Stimulated activated CD8-positive, alpha-beta memory T cell treated with anti-CD3 and anti-CD28 coated beads, Interleukin-15, amount 100 ng/mL, for 24 hours (primary cell): ENCODE measurements at regions not wholly inside any gene's neighbourhood (a gene's known extent, or its start where the extent isn't known, plus 50 kb on each side); places are given as distances from the start of the nearest gene placed in this dataset.

Source experiments
- DNase-seq: peaks from one replicate; pipeline ENCODE4 v3.0.0-alpha.2; 2020; ENCODE audit warnings: low read depth

DNA sequence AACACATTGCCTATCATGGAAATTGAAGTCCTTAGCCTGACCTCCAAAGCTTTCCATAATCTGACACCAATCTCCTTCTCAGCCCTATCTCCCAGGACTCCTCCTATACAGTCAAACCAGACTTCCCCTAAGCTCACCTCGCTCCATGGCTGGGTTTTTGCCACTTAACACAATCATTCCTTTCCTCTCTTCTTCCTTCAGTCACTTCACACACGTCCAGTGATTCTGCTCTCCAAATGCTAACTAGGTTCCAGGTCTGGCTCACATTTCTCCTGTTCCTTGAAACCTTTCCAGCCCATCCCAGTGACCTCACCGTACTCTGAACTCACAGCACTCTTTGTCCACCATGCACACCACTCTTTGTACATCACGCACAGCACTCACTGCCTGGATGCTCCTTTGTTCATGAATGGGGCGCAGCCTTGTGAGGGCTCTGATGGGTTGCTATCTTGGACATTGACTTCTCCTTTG is 98.4 kb downstream of the GLUL start:
- DNase-seq = no peak

DNA sequence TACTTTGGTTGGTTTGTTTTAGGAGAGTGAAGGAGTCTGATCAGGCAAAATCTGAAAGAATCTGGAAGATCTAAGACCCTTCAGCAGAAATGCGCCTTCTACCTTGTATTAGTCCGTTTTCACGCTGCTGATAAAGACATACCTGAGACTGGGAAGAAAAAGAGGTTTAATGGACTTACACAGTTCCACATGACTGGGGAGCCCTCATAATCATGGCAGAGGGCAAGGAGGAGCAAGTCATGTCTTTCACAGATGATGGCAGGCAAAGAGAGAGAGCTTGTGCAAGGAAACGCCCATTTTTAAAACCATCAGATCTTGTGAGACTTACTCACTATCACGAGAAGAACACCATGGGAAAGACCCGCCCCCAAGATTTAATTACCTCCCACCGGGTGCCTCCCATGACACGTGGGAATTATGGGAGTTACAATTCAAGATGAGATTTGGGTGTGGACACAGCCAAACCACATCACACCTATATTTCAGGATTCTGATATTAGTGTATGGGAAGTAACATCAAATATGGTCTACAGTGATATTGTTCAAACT is 99.3 kb downstream of the GLUL start:
- DNase-seq = no peak

DNA sequence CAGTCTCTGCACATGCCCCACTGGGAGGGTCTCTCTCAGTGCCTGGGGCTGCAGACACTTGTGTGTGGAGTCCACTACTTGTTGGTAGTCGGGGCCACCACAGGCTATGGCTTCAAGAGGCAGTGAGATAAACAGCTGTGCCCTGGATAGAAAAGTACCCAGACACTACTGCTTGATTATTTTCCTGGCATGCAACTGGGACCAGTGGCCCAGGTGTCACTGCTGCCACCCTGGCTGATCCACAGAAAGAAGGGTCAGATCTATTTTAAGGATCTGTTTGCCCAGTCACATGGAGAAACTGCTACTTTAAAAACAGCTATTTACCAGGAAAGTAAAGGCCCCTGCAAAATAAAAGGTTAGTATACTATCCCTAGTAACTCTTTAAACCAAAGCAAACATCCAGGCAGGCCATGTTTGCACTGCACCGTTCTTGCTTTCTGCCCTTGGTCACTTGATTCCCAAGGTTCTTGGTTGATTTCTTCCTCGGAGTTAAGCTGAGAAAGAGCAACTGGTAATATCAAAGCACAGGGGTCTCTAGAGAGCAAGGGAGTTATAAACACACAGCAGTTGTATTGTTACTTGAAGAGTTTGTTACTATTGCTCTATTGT is 99.9 kb downstream of the GLUL start:
- DNase-seq = no peak

DNA sequence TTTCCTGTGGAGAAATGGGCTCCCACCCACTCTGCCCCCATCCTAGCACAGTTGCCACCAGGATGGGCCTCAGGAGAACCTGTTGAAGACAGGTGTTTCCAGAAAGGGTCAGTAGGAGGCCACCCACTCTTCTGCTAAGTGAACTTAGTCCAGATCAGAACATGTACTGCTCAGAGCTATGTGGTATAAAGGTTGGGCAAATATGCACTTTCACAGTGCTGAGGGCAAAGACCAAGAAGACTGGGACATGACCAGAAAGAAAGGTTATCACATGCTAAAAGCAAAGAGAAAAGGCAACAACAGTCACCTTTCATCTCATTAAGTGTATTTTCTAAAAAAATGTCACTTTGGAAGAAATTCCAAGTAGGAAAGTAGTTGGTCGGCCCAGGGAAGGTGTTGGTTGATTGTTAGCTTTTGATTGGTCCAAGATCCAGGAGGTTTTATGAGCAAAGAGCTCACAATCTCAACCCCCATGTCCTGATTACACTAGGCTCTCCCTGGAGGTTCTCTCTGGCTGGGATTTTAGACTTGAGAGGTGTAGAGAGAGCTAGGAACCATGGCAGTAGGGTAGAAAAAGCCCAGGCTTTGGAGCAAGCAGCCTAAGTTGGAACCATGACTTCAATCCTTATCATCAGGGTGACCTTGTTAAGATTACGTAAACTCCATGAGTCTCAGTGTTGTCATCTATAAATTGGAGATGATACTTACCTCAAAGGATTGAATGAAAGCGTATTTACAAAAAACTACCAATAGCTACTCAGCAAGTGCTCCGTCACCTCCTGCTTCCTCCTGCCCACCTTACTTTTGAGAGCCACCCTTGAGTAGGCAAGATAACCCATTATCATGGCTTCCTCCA is 102.6 kb downstream of the GLUL start:
- no peak for DNase-seq

DNA sequence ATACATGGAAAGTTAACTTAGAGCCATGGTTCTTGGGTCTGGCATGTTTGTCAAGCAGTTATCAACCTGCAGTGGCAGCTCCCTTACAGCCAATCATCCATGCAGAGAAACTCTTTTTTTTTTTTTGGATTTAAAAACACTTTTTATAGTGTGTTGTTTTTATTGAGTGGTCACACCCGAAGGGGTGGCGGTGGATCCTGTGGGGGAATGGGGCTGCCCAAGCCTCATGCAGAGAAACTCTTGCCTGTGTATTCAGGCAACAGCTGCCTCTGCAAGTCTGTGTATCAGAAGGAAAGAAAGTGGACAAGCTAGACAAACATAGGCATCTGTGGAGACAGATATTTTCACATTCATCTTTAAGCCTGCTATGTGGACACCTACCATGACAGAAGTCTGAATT is 104.8 kb downstream of the GLUL start:
- no peak for DNase-seq

DNA sequence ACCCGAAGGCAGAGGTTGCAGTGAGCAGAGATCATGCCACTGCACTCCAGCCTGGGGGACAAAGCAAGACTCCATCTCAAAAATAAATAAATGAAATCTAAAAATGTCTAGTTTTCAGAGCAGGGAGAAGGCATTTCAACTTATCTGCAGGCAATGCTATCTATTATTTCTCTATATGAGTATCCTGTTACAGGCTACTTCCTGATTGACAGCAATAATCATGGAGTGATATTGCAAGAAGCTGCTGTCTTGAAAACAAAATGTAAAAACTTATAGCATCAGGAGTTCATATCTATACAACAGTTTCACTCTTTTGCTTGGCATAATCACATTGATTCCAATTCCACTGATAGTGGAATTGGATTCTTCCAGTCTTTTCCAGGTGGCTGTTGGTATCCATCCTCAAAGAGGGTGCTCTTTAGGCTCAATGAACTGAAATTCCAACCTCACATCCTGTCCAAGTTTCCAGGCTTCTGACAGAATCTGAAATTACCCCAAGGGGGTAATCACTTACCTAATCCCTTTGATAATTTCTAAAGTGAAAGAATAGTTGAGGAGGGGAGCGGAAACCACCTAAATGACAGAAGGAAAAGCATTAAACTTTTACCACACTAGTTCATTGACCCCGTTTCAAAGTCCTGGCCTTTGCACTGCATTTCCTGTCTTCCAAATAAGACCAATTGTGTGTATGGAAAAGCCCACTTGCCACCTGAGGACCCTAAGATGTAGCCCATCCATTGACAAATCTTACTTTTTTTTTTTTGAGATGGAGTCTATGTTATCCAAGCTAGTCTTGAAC is 107.6 kb downstream of the GLUL start:
- DNase-seq = no peak

DNA sequence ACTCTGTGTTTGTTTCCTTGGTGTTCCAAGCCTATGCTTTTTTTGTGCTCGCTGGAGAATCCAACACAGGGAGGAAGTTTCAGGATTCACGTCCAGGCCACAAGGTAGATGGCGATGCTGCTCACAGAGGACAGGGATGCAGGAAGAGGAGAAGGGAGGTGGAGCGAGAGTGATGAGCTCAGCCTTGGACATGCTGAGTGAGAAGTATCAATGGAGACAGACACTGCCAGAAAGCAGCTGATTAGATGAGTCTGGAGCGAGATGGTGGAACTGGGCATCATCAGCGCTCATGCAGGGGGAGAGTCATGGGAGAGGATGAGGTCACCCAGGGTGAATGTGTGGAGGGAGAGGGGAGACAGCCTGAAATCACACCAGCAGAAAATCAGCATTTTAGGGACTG is 110.0 kb downstream of the GLUL start:
- no peak for DNase-seq

DNA sequence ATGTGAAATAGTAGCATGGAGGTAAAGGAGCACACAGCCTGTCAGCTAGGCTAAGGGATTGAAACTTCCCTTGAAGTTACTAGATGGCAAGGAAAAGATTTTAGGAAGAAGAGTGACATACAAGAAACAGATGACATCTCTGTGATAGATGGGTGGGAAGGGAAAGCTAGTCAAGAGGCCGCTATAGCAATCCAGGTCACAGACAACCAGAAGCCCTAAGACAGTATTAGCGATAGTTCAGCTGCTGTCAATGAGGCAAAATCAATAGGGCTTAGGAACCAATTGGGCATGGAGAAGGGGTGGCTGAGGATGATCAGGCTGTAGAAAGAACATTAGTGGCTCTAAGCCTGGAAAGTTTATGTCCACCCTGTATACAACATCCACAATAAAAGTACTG is 111.1 kb downstream of the GLUL start:
- DNase-seq = no peak

DNA sequence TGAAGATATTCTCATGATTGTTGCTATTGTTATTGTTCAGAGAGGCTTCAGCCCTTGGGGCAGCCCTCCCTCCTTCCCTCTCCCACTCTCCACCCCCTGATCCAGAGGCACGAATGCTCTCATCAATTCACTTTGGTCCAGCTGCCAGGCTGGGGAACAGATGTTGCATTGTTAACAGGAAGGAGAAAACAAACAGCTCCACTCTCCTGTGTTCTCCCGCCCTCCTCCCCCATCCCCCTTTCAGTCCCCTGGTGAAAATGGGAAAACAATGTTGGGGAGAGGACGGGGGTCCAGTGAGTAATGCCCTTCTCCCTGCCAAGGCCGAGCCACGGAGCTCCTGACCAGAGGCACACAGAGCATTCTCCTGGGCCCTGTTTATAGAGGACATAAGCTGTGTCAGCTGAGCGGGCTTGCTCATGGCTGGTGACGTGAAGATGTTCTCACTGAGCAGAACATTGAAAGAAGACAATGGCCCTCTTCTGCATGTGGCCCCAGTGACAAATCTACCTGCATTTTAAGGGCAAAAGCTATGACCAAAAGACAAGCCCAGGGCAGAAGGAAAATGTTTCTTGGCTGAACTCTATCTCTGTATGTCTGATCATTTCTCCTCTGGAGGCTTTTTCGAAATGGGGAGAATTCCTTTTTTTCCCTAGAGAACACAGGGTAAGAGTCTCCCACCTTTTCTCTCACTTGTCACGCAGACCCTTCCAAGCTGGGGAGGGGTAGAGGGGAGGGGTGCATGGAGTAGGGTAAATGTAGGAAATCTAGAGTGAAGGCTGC is 111.7 kb downstream of the GLUL start:
- DNase-seq = no peak

DNA sequence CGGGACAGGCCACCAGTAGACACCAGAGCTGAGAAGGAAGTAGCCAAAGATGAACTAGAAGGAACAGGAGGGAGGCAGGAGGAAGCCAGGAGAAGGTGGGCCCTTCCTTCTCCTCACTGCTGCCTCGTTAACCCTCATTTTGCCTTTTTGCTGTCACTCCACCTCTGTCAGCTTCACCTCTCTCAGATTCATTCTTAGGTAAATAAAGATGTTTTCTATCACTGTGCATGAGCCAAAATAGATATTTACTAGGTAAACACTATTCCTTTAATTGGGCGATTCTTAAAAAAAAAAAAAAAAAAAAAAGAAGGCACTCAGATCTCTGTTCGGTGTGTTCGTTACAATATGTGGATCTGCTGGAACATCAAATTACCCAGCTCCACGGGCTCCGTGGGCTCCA is 112.3 kb downstream of the GLUL start:
- no peak for DNase-seq

DNA sequence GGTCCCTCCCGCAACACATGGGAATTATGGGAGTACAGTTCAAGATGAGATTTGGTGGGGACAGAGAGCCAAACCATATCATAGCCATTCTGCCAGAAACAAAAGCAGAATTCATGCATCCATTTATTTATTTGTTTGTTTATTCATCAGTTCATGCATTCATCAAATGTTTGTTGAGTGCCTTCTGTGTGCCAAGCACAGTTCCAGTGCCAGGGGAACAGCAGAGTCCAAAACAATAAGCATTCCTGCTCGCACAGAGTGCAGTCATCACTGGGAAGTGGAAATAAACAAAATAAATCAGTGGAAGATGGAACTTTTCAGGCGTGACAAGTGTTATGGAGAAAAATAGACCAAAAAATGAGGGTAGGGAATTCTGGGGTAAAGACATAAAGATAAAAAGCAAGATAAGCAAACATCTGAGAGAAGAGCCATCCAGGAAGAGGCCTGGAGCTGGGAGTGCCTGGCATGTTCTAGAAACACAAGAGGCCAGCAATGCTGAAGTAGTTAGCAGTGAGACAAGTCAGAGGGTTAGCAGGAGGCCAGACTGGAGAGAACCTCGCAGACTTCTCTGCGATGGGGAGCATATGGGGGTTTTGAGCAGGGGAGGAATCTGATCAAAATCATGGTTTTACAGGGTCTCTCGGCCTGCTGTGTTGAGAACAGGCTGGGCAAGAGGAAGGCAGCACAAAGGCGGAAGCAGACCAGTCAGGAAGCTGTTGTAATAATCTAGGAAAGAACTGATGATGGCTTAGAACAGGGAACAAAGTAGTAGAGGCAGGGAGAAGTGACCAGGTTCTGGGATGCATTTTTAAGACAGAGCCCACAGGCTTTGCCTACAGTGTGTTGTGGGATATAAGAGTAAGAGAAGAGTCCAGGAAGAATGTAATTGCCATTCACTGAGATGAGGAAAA is 113.2 kb downstream of the GLUL start:
- DNase-seq = no peak

DNA sequence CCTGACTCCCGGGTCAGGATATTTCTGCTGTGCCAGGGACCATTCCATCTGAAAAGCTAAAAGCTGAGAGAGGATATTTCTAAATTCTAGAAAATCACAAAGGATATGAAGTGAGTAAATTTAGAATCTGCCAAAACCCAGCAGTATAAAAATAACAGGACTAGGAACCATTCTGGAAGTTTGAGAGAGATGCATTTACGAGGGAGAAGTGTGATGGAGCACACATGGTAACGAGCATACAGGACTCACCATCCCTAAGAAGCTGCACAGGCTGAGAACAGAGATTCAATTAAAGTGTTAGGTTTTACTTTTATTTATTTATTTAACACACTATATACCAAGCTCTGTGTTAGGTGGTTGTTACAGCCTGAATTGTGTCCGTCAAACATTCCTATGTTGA is 116.3 kb downstream of the GLUL start:
- no peak for DNase-seq

DNA sequence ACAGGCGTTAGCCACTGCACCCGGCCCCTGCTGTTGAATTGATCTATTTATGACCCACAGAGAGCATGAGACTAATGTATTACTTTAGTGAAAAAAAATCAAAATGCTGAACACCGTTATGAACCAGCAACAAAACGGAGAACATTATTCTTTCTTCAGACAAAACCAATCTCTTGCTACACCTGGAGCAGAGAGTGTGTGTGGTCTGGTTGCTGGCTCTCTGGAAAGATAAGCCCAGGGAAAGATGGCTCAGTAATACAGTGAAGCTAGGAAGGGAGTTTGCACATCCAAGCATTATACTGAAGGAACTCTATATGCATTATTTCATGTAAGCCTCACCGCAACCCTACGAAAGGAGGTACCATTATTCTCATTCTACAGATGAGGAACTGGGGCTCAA is 117.0 kb downstream of the GLUL start:
- DNase-seq = no peak

DNA sequence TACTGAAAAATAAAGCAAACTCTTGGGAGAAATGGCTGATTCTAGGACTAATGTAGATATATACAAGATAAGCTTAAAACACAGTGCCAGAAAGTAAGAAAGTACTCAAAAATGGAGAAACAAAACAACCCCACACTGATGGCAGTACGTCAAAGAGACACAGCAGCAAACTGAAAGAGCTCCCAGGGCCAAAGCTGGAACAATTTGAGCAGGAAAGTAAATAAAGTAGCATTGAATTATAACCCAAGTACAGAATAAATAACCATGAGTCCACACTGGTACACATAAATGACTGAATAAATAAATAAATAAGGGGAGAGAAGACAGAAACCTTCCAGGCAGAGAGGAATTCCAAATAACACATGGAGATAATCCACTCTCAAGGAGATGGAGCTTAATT is 120.9 kb downstream of the GLUL start:
- DNase-seq = no peak

DNA sequence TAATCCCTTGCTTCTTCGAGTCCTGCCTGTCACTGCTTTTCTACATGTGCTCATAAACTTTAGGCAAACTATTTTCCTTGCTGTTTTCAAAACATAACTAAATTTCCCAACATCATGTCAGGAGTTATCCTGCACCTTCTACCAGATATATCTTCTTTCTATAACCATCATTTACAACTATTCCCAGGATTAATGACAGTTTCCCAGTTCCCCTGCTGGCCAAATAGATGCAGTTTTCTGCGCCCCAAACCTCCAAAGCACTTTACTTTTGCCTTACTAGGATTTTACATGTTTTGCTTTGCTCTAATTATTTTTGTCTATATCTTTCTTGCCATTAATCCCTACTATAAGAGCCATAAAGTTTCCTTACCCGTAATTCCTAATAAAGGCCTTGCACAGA is 122.5 kb downstream of the GLUL start:
- DNase-seq = no peak

DNA sequence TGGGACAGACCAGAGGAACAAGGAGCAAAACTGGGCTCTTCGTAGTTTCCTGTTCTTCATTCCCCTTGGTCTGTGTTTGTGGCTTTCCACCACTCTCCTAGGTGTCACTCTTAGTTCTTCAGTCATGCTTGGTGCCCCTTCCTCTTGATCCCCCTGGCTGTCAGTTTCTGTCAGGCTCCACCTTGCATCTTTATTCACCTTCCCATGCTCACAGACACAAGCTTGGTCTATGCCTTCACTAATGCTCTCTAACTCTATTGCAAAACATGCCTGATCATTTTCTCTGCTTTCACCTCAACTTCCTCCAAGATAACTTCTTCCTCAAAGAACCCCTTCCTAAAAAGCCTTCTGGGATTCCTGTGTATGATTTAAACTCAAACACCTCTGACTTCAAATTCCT is 122.9 kb downstream of the GLUL start:
- DNase-seq = no peak

DNA sequence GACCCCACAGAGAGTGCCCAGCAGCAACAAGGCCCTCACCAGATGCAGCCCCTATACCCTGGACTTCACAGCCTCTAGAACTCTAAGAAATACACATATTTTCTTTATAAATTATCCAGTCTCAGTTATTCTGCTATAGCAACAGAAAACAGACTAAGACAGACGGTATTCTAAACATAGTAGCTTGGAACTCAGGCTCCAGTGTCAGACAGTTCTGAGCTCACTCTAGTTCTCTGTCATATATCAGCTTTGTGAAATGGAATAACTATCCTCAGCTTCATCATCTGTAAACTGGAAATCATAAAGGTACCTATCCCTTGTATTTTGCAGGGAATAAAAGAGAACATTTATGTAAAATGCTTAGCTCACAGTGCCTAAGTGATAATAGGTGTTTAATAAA is 127.4 kb downstream of the GLUL start:
- DNase-seq = no peak

DNA sequence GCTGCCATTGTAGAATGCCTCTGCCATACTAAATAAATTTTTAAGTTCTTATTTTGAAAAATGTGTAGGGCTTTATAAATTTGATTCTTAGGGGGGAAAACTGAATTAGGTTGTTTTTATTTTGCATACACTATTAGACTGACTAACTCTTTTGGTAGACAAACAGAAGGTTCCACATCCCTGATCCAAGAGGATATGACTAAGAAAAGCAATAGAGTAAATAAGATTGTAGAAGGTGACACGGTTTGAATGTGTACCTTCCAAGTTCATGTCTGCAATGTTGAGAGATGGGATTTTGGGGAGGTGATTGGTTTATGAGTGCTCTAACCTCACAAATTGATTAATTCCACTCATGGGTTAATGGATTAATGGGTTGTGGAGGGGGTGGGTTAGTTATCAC is 127.9 kb downstream of the GLUL start:
- DNase-seq = no peak

DNA sequence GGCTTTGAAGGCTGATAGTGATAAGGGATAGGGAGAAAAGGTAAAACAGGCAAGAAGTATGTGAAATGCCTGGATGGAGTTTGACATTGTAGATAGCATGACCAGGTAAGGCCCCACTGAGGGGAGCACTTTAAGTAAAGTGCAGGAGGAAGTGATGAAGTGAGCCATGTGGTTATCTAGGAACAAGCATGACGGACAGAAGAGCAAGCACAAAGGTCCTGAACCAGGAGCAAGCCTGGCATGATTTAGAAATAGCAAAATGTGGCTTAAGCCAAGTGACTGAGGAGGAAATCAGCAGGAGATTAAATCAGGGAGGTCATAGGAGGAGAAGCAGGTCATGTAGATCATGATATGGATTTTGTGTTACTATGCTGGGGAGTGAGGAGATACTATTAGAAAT is 129.2 kb downstream of the GLUL start:
- no peak for DNase-seq

DNA sequence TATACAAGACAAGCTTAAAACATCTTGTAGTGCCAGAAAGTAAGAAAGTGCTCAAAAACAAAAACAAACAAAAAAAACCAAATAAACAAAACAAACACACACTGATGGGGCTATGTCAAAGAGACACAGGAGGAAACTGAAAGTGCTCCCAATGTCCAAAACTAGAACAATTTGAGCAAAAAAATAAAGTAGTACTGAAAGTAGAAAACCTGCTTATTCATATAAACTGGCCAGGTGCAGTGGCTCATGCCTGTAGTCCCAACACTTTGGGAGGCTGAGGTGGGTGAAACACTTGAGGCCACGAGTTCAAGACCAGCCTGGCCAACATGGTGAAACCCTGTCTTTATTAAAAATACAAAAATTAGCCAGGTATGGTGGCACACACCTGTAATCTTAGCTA is 129.9 kb downstream of the GLUL start:
- no peak for DNase-seq

DNA sequence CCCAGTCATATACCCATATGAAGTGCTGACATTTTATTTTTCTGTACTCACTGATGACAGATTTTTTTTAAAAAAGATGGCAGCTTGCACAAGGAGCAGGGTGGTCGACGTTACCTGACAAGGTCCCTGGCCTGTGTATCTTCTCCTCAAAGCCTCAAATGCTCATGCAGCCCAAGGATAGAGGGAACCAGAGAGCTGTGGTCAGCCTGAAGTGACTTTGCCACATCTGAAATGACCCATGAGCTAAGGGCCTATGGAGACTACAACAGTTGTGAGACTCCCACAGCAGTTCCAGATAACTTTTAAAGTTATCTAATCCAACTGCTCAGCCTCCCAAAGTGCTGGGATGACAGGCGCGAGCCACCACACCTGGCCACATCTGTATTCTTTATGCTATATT is 131.1 kb downstream of the GLUL start:
- no peak for DNase-seq
